ENCODE measurements at regions not wholly inside any gene's neighbourhood (a gene's known extent, or its start where the extent isn't known, plus 50 kb on each side); places are given as distances from the start of the nearest gene placed in this dataset.
"Not testable (repeated sequence)": the region's sequence is repeated elsewhere in the genome, so short reads cannot be mapped to it uniquely, and the experiment has no call there.

GRCh38 chr5:165035520-165035919 is 1530.1 kb downstream of the MAT2B start:
- TF ChIP-seq CTCF (IDR thresholded peaks at IDR 0.05), result no peak
- Mint-ChIP-seq H3K27ac (ENCODE audit: unreplicated experiment) (no peak overlapping the region), H3K4me3 (ENCODE audit: unreplicated experiment) (no peak overlapping the region), H3K27me3 (ENCODE audit: low read depth) (no peaks in the 10 kb centered on the region), H3K9me3 (ENCODE audit: low read depth) (no peaks in the 10 kb centered on the region), H3K4me1 (ENCODE audit: low read depth) (no peaks in the 10 kb centered on the region), H3K36me3 (ENCODE audit: low read depth) (no peaks in the 10 kb centered on the region)
- no peak for DNase-seq (ENCODE audit: low spot score)

- Mint-ChIP-seq H3K9me3 (ENCODE audit: low read depth) (peaks cover 10% of the 10 kb centered on the region), H3K27me3 (ENCODE audit: low read depth) (no peaks in the 10 kb centered on the region), H3K36me3 (ENCODE audit: low read depth) (peaks cover 3% of the 10 kb centered on the region), H3K4me3 (ENCODE audit: unreplicated experiment) (no peak overlapping the region), H3K4me1 (ENCODE audit: low read depth) (no peaks in the 10 kb centered on the region), H3K27ac (ENCODE audit: unreplicated experiment) (no peak overlapping the region)
- no peak for TF ChIP-seq CTCF (IDR thresholded peaks at IDR 0.05)
- DNase-seq (ENCODE audit: low spot score), result no peak
Measured at GRCh38 chr5:165039748-165040147, 1534.3 kb downstream of the MAT2B start.

GRCh38 chr5:165045941-165046340 is 1540.5 kb downstream of the MAT2B start:
- H3K27me3 Mint-ChIP-seq (ENCODE audit: low read depth); H3K4me3 Mint-ChIP-seq (ENCODE audit: unreplicated experiment); H3K36me3 Mint-ChIP-seq (ENCODE audit: low read depth); H3K27ac Mint-ChIP-seq (ENCODE audit: unreplicated experiment); DNase-seq (ENCODE audit: low spot score); H3K4me1 Mint-ChIP-seq (ENCODE audit: low read depth): not testable (repeated sequence)
- peaks cover 16% of the 10 kb centered on the region for H3K9me3 Mint-ChIP-seq (ENCODE audit: low read depth)

GRCh38 chr5:165055476-165055875 is 1550.1 kb downstream of the MAT2B start:
- H3K27ac Mint-ChIP-seq (ENCODE audit: unreplicated experiment), result no peak overlapping the region
- H3K9me3 Mint-ChIP-seq (ENCODE audit: low read depth), result peaks cover 6% of the 10 kb centered on the region
- H3K4me1 Mint-ChIP-seq (ENCODE audit: low read depth), result no peaks in the 10 kb centered on the region
- H3K4me3 Mint-ChIP-seq (ENCODE audit: unreplicated experiment), result no peak overlapping the region
- DNase-seq (ENCODE audit: low spot score), result no peak
- no peak for TF ChIP-seq CTCF (IDR thresholded peaks at IDR 0.05)
- no peaks in the 10 kb centered on the region for H3K36me3 Mint-ChIP-seq (ENCODE audit: low read depth)
- no peaks in the 10 kb centered on the region for H3K27me3 Mint-ChIP-seq (ENCODE audit: low read depth)

- no peaks in the 10 kb centered on the region for H3K27me3 Mint-ChIP-seq (ENCODE audit: low read depth)
- H3K4me3 Mint-ChIP-seq (ENCODE audit: unreplicated experiment), result no peak overlapping the region
- H3K36me3 Mint-ChIP-seq (ENCODE audit: low read depth), result no peaks in the 10 kb centered on the region
- DNase-seq (ENCODE audit: low spot score), result no peak
- no peak overlapping the region for H3K27ac Mint-ChIP-seq (ENCODE audit: unreplicated experiment)
- TF ChIP-seq CTCF (IDR thresholded peaks at IDR 0.05), result no peak
- peaks cover 6% of the 10 kb centered on the region for H3K9me3 Mint-ChIP-seq (ENCODE audit: low read depth)
- H3K4me1 Mint-ChIP-seq (ENCODE audit: low read depth), result no peaks in the 10 kb centered on the region
Measured at GRCh38 chr5:165057145-165057544, 1551.7 kb downstream of the MAT2B start.

- Mint-ChIP-seq H3K36me3 (ENCODE audit: low read depth) (no peaks in the 10 kb centered on the region), H3K9me3 (ENCODE audit: low read depth) (peaks cover 29% of the 10 kb centered on the region), H3K27ac (ENCODE audit: unreplicated experiment) (no peak overlapping the region), H3K4me3 (ENCODE audit: unreplicated experiment) (no peak overlapping the region), H3K4me1 (ENCODE audit: low read depth) (no peaks in the 10 kb centered on the region), H3K27me3 (ENCODE audit: low read depth) (no peaks in the 10 kb centered on the region)
- TF ChIP-seq CTCF (IDR thresholded peaks at IDR 0.05), result no peak
- DNase-seq (ENCODE audit: low spot score), result no peak
Measured at GRCh38 chr5:165066751-165067385, 1561.4 kb downstream of the MAT2B start.
